GM12865 (cell line): ENCODE measurements at regions not wholly inside any gene's neighbourhood (a gene's known extent, or its start where the extent isn't known, plus 50 kb on each side); places are given as distances from the start of the nearest gene placed in this dataset.

ENCODE experiments used
- DNase-seq: peaks from one replicate; pipeline ENCODE4 v3.0.0; 2010; ENCODE audit warnings: low read depth
- H3K4me3 ChIP-seq: 2 replicates; pipeline ENCODE4 v1.5.1; 2011; ENCODE audit warnings: mild to moderate bottlenecking, low read depth, low read length, control low read depth
- CTCF ChIP-seq: IDR thresholded peaks from 2 replicates; pipeline ENCODE4 v1.5.1; 2011; ENCODE audit warnings: low read length, control low read depth, low read depth, inconsistent platforms; ENCODE audit not compliant: insufficient read depth; ENCODE audit errors: missing control alignments

GRCh38 chr1:227440182-227440581, 121.9 kb upstream of the CDC42BPA start:
- no peak for TF ChIP-seq CTCF
- no peak overlapping the region for H3K4me3 ChIP-seq
- no peak for DNase-seq

GRCh38 chr1:227437495-227438008, 119.3 kb upstream of the CDC42BPA start:
- TF ChIP-seq CTCF: no peak
- no peak overlapping the region for H3K4me3 ChIP-seq
- DNase-seq: peak; percentile 11

- DNase-seq: no peak
- TF ChIP-seq CTCF: no peak
- no peak overlapping the region for H3K4me3 ChIP-seq
Measured at GRCh38 chr1:227434808-227435444, 116.6 kb upstream of the CDC42BPA start.

GRCh38 chr1:227433663-227434341, 115.5 kb upstream of the CDC42BPA start:
- no peak for DNase-seq
- TF ChIP-seq CTCF: no peak
- no peak overlapping the region for H3K4me3 ChIP-seq

GRCh38 chr1:227432981-227433380, 114.7 kb upstream of the CDC42BPA start:
- DNase-seq: no peak
- H3K4me3 ChIP-seq: no peak overlapping the region
- TF ChIP-seq CTCF: no peak

GRCh38 chr1:227432181-227432535, 113.9 kb upstream of the CDC42BPA start:
- no peak overlapping the region for H3K4me3 ChIP-seq
- no peak for TF ChIP-seq CTCF
- no peak for DNase-seq
